Activated naive CD8-positive, alpha-beta T cell treated with anti-CD3 and anti-CD28 coated beads, Interleukin-2, amount 10 ng/mL, durations not matched to agents 7 days and 5 days (primary cell): ENCODE measurements at regions not wholly inside any gene's neighbourhood (a gene's known extent, or its start where the extent isn't known, plus 50 kb on each side); places are given as distances from the start of the nearest gene placed in this dataset.
A peak's percentile ranks its signal among the peaks of the same experiment; 100 is the strongest.

Source experiments
- ATAC-seq: fragments of 150-1000 bp; cut with Tn5 transposase; one replicate; pipeline ENCODE4 v1.10.0; 2021; ENCODE audit warnings: low read depth, moderate library complexity
- POLR2A ChIA-PET: fragments of 350-600 bp; sonication (Branson Sonifier 250); formaldehyde crosslinking; loops from one replicate; lab custom pipeline; 2021; ENCODE audit warnings: antibody characterized with exemption; lab: Charles Lee
- DNase-seq: peaks from one replicate; pipeline ENCODE4 v3.0.0; 2021
- H3K27ac Mint-ChIP-seq: one replicate; pipeline ENCODE4 v1.8.0; 2022; ENCODE audit warnings: mild to moderate bottlenecking, mixed read lengths
- H3K27me3 Mint-ChIP-seq: one replicate; pipeline ENCODE4 v1.8.0; 2022; ENCODE audit warnings: mild to moderate bottlenecking, moderate library complexity, mixed read lengths
- H3K36me3 Mint-ChIP-seq: one replicate; pipeline ENCODE4 v1.8.0; 2021; ENCODE audit warnings: mild to moderate bottlenecking, mixed read lengths
- H3K4me1 Mint-ChIP-seq: one replicate; pipeline ENCODE4 v1.8.0; 2021; ENCODE audit warnings: mixed read lengths
- H3K4me3 Mint-ChIP-seq: one replicate; pipeline ENCODE4 v1.8.0; 2022; ENCODE audit warnings: mild to moderate bottlenecking, moderate library complexity, mixed read lengths
- H3K9me3 Mint-ChIP-seq: one replicate; pipeline ENCODE4 v1.8.0; 2021; ENCODE audit warnings: mixed read lengths

GRCh38 chr9:535356-535755 is 306.1 kb upstream of the DMRT1 start:
- POLR2A ChIA-PET: no interaction called here
- ATAC-seq: no peak
- Mint-ChIP-seq H3K27me3 (peaks cover 4% of the 10 kb centered on the region), H3K4me3 (no peak overlapping the region), H3K9me3 (no peaks in the 10 kb centered on the region), H3K36me3 (no peaks in the 10 kb centered on the region), H3K4me1 (peaks cover 2% of the 10 kb centered on the region), H3K27ac (no peak overlapping the region)
- no peak for DNase-seq

DNA sequence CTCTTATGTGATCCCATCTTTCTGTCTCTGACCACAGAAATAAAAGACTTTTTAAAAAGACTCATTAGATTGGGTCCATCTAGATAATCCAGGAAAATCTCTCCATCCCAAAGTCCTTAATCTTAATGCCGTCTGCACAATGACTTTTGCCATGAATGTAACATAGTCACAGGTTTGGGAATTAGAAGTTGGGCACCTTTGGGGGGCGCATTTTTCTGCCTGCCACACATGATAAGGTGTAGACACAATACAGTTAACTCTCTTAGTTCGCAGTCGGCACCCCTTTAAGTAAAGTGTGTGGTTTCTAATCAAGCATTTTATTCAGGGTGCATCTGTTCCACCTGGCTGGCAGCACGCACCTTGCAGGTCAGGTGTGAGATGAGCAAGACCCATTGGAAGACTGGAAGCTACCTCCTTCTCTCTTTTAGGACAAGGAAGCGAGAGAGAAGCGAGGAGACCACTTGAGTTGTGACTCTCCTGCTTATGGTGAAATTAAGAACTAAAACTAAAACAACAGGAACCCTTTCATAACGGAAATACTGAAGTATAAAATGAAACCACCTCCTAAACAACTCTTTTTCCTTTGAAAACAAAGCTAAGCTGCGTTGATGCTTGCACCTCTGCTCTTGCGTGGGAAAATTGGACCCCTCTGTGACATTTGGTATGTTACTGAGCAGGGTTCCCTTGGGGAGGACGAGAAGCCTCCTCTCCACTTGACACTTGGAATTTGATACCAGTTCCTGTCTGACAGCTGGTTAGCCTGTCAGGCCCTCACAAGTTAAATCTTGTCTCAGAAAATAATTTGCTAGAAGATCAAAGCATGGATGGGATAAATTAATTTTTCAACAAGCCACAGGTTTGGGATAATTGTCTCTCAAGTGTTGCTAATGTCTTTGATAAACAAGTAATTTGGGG is 304.6 kb upstream of the DMRT1 start:
- no peak for DNase-seq
- POLR2A ChIA-PET: no interaction called here
- H3K27ac Mint-ChIP-seq: peak overlapping the region; percentile 22
- no peaks in the 10 kb centered on the region for H3K36me3 Mint-ChIP-seq
- H3K9me3 Mint-ChIP-seq: no peaks in the 10 kb centered on the region
- peaks cover 2% of the 10 kb centered on the region for H3K4me1 Mint-ChIP-seq
- H3K27me3 Mint-ChIP-seq: peaks cover 1% of the 10 kb centered on the region
- H3K4me3 Mint-ChIP-seq: peak overlapping the region; percentile 38
- ATAC-seq: no peak

DNA sequence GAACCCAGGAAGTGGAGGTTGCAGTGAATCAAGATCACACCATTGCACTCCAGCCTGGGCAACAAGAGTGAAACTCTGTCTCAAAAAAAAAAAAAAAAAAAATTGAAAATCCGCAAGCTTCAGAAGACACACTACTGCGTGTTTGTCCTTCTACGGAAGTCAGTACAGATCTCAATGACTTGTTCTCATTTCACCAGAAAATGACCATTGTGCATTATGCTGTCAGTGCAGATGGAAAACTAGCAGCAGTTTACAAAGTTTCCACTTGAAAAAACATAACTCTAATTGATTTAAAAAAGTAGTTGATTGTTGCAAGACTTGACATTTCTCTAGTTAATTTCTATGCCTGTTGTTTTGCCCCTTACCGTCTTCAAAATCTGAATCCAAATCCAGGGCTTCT is 298.0 kb upstream of the DMRT1 start:
- H3K36me3 Mint-ChIP-seq: no peaks in the 10 kb centered on the region
- H3K4me1 Mint-ChIP-seq: peaks cover 4% of the 10 kb centered on the region
- DNase-seq (no peak), ATAC-seq (no peak)
- no peaks in the 10 kb centered on the region for H3K9me3 Mint-ChIP-seq
- no peak overlapping the region for H3K27ac Mint-ChIP-seq
- H3K4me3 Mint-ChIP-seq: no peak overlapping the region
- POLR2A ChIA-PET: no interaction called here
- peaks cover 3% of the 10 kb centered on the region for H3K27me3 Mint-ChIP-seq

GRCh38 chr9:545480-545879 is 296.0 kb upstream of the DMRT1 start:
- H3K4me1 Mint-ChIP-seq: peaks cover 4% of the 10 kb centered on the region
- no peak overlapping the region for H3K27ac Mint-ChIP-seq
- H3K4me3 Mint-ChIP-seq: no peak overlapping the region
- POLR2A ChIA-PET: no interaction called here
- peaks cover 3% of the 10 kb centered on the region for H3K27me3 Mint-ChIP-seq
- DNase-seq (no peak), ATAC-seq (no peak)
- H3K9me3 Mint-ChIP-seq: no peaks in the 10 kb centered on the region
- H3K36me3 Mint-ChIP-seq: no peaks in the 10 kb centered on the region

DNA sequence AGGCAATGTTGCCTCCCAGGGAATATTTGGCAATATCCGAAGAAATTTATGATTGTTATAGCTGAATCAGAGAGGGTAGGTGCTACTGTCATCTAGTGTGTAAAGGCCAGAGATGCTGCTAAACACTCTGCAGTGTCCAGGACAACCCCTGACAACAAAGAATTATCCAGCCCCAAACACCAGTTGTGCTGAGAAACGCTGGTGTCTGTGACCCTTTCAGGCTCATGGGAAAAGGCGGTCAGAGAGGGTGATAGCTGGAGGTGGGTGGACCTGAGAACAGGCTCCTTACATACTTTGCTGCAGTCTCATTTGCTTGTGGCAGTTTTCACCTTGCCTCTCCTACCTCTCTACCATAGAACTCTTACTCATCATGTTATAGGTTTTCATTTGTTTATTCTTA is 295.3 kb upstream of the DMRT1 start:
- ATAC-seq: no peak
- H3K36me3 Mint-ChIP-seq: no peaks in the 10 kb centered on the region
- no peak overlapping the region for H3K4me3 Mint-ChIP-seq
- peaks cover 4% of the 10 kb centered on the region for H3K4me1 Mint-ChIP-seq
- no peak overlapping the region for H3K27ac Mint-ChIP-seq
- POLR2A ChIA-PET: no interaction called here
- no peak for DNase-seq
- peaks cover 3% of the 10 kb centered on the region for H3K27me3 Mint-ChIP-seq
- H3K9me3 Mint-ChIP-seq: no peaks in the 10 kb centered on the region

- Mint-ChIP-seq H3K9me3 (no peaks in the 10 kb centered on the region), H3K4me1 (peaks cover 4% of the 10 kb centered on the region), H3K27ac (no peak overlapping the region), H3K4me3 (no peak overlapping the region), H3K36me3 (no peaks in the 10 kb centered on the region), H3K27me3 (peaks cover 3% of the 10 kb centered on the region)
- POLR2A ChIA-PET: no interaction called here
- ATAC-seq (no peak), DNase-seq (no peak)
Observed at GRCh38 chr9:546797-547223, 294.7 kb upstream of the DMRT1 start.

DNA sequence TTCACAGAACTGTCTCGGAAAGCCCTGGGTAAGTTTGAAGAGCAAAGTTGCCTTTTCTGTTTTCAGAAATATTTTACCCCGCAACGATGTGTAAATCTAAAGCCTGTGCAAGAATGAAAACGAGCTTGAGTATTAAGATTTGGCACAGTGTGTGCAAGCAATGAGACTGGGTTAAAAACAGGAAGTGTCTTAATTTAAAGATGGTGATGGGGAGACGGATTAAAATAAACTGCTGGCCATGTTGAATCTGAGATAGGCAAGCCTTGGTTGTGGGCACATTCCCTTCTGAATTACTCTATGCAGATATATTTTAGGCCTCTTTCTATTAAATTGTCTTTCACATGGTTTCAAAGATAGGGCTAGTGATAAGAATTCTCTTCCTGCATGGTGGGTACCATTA is 294.2 kb upstream of the DMRT1 start:
- peaks cover 4% of the 10 kb centered on the region for H3K4me1 Mint-ChIP-seq
- ATAC-seq (no peak), DNase-seq (no peak)
- no peak overlapping the region for H3K4me3 Mint-ChIP-seq
- H3K9me3 Mint-ChIP-seq: no peaks in the 10 kb centered on the region
- POLR2A ChIA-PET: no interaction called here
- H3K36me3 Mint-ChIP-seq: no peaks in the 10 kb centered on the region
- H3K27ac Mint-ChIP-seq: no peak overlapping the region
- H3K27me3 Mint-ChIP-seq: peaks cover 3% of the 10 kb centered on the region

DNA sequence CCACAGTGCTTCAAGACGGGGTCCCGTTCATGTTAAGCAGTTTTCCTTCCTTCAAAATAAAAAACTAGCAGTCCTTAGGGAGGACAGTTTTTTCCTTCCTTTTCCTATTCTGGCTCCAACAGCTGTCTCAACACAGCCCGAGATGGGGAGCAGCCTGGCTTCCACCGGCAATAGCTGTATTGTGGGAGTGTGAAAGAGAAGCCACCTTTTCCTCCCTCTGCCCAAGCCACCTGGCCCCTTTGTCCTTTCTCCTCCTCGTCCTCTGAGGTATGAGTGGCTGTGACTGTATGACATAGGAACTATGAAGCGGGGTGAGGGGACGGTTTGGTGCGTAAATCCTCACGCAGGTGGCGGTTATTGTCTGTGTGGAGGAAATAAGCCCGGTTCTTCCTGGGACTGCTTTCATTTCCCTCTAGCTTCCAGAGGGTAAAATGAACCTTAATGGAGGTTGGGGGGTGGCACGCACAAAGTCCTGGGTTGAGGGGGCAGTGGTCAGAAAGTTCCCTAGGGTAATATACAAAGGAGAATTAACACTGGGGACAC is 292.0 kb upstream of the DMRT1 start:
- DNase-seq: no peak
- POLR2A ChIA-PET: no interaction called here
- Mint-ChIP-seq H3K27ac (no peak overlapping the region), H3K9me3 (no peaks in the 10 kb centered on the region), H3K27me3 (peaks cover 3% of the 10 kb centered on the region), H3K36me3 (no peaks in the 10 kb centered on the region), H3K4me1 (peaks cover 4% of the 10 kb centered on the region), H3K4me3 (no peak overlapping the region)
- ATAC-seq: no peak

DNA sequence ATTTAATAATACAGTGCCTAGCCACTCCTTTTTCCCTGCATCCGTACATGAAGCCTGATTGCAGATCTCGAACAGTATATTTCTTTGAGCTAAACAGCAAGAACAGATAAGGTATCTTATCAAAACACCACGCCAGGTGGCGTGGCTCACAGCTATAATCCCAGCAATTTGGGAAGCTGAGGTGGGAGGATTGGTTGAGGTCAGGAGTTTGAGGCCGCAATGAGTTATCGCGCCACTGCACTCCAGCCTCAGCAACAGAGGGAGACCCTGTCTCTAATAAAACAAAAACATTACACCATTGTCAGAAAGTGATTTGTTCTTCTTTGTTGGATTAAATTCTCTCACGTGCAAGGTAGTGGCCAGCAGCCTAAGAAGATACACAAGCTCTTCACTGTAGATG is 291.2 kb upstream of the DMRT1 start:
- Mint-ChIP-seq H3K4me3 (no peak overlapping the region), H3K27ac (no peak overlapping the region), H3K36me3 (no peaks in the 10 kb centered on the region), H3K27me3 (no peaks in the 10 kb centered on the region), H3K9me3 (no peaks in the 10 kb centered on the region), H3K4me1 (peaks cover 4% of the 10 kb centered on the region)
- DNase-seq (no peak), ATAC-seq (no peak)
- POLR2A ChIA-PET: no interaction called here

- H3K36me3 Mint-ChIP-seq: no peaks in the 10 kb centered on the region
- POLR2A ChIA-PET: no interaction called here
- H3K27ac Mint-ChIP-seq: no peak overlapping the region
- ATAC-seq (no peak), DNase-seq (no peak)
- H3K27me3 Mint-ChIP-seq: peaks cover 2% of the 10 kb centered on the region
- H3K4me1 Mint-ChIP-seq: peaks cover 3% of the 10 kb centered on the region
- no peak overlapping the region for H3K4me3 Mint-ChIP-seq
- no peaks in the 10 kb centered on the region for H3K9me3 Mint-ChIP-seq
Observed at GRCh38 chr9:551986-552929, 289.2 kb upstream of the DMRT1 start.

- H3K36me3 Mint-ChIP-seq: no peaks in the 10 kb centered on the region
- H3K4me1 Mint-ChIP-seq: peaks cover 7% of the 10 kb centered on the region
- no peak for ATAC-seq
- H3K9me3 Mint-ChIP-seq: no peaks in the 10 kb centered on the region
- POLR2A ChIA-PET: no interaction called here
- peaks cover 2% of the 10 kb centered on the region for H3K27me3 Mint-ChIP-seq
- no peak for DNase-seq
- H3K27ac Mint-ChIP-seq: no peak overlapping the region
- no peak overlapping the region for H3K4me3 Mint-ChIP-seq
Observed at GRCh38 chr9:555493-555892, 286.0 kb upstream of the DMRT1 start.

- Mint-ChIP-seq H3K9me3 (no peaks in the 10 kb centered on the region), H3K27ac (no peak overlapping the region), H3K4me3 (no peak overlapping the region), H3K36me3 (no peaks in the 10 kb centered on the region), H3K4me1 (peaks cover 7% of the 10 kb centered on the region), H3K27me3 (peaks cover 2% of the 10 kb centered on the region)
- POLR2A ChIA-PET: interaction anchor here (0.6 kb wide), 1 partner anchor 118 kb away, joined by 3 read pairs; no protein-coding TSS in a partner anchor
- ATAC-seq (no peak), DNase-seq (no peak)
Observed at GRCh38 chr9:556199-556598, 285.3 kb upstream of the DMRT1 start.

- POLR2A ChIA-PET: interaction anchor here (0.6 kb wide), 1 partner anchor 118 kb away, joined by 3 read pairs; no protein-coding TSS in a partner anchor
- ATAC-seq (no peak), DNase-seq (no peak)
- no peak overlapping the region for H3K27ac Mint-ChIP-seq
- H3K36me3 Mint-ChIP-seq: no peaks in the 10 kb centered on the region
- no peaks in the 10 kb centered on the region for H3K9me3 Mint-ChIP-seq
- H3K4me1 Mint-ChIP-seq: peaks cover 7% of the 10 kb centered on the region
- H3K27me3 Mint-ChIP-seq: peaks cover 2% of the 10 kb centered on the region
- no peak overlapping the region for H3K4me3 Mint-ChIP-seq
Observed at GRCh38 chr9:556675-557074, 284.8 kb upstream of the DMRT1 start.
